MCF 10A (cell line): ENCODE measurements at regions not wholly inside any gene's neighbourhood (a gene's known extent, or its start where the extent isn't known, plus 50 kb on each side); places are given as distances from the start of the nearest gene placed in this dataset.

Source experiments
- BruUV-seq: library from RNA; stranded (reverse); fragments of 400-500 nt; replicated peaks from 2 replicates; lab custom pipeline; 2021; lab: Mats Ljungman, UMichigan
- CTCF ChIA-PET: fragments of 300-600 bp; sonication (Branson Sonifier 250); formaldehyde crosslinking; extraction: SDS; loops from one replicate; lab custom pipeline; 2021; ENCODE audit warnings: antibody characterized with exemption, inconsistent platforms; lab: Yijun Ruan, JAX
- POLR2A ChIA-PET: fragments of 300-600, 350-650 bp; sonication (Branson Sonifier 250); formaldehyde crosslinking; extraction: SDS; loops from one replicate; lab custom pipeline; 2020; ENCODE audit warnings: antibody characterized with exemption, inconsistent platforms; lab: Yijun Ruan, JAX
- DNase-seq: peaks from one replicate; pipeline ENCODE4 v3.0.0-alpha.2; 2018; ENCODE audit not compliant: unreplicated experiment
- H3K27ac Mint-ChIP-seq: one replicate; pipeline ENCODE4 v1.8.0; 2022; ENCODE audit warnings: mild to moderate bottlenecking, low read depth, mixed read lengths; ENCODE audit not compliant: unreplicated experiment
- H3K27me3 Mint-ChIP-seq: one replicate; pipeline ENCODE4 v1.8.0; 2022; ENCODE audit warnings: mixed read lengths; ENCODE audit not compliant: insufficient read depth, unreplicated experiment
- H3K36me3 Mint-ChIP-seq: one replicate; pipeline ENCODE4 v1.8.0; 2022; ENCODE audit warnings: mild to moderate bottlenecking, moderate library complexity, mixed read lengths; ENCODE audit not compliant: insufficient read depth, unreplicated experiment
- H3K4me1 Mint-ChIP-seq: one replicate; pipeline ENCODE4 v1.8.0; 2022; ENCODE audit warnings: mixed read lengths; ENCODE audit not compliant: insufficient read depth, unreplicated experiment
- H3K4me3 Mint-ChIP-seq: one replicate; pipeline ENCODE4 v1.8.0; 2022; ENCODE audit warnings: mild to moderate bottlenecking, moderate library complexity, mixed read lengths; ENCODE audit not compliant: unreplicated experiment
- H3K9me3 Mint-ChIP-seq: one replicate; pipeline ENCODE4 v1.8.0; 2022; ENCODE audit warnings: mixed read lengths; ENCODE audit not compliant: unreplicated experiment
- intact Hi-C: fragments of 100-400 bp; cut with micrococcal nuclease; formaldehyde crosslinking; loops from 2 replicates; pipeline ENCODE4 v1.14.1; 2022
- TF ChIP-seq, protein P1 (sequence below): fragments of 200-600 bp; IDR thresholded peaks from one replicate; pipeline ENCODE4 v1.8.0; 2022; ENCODE audit warnings: antibody characterized with exemption, mild to moderate bottlenecking; ENCODE audit not compliant: unreplicated experiment

- H3K27ac Mint-ChIP-seq = no peak overlapping the region
- DNase-seq = no peak
- intact Hi-C loops = no loop called here
- no peaks in the 10 kb centered on the region for H3K4me1 Mint-ChIP-seq
- POLR2A ChIA-PET = no interaction called here
- TF ChIP-seq, protein P1, sequence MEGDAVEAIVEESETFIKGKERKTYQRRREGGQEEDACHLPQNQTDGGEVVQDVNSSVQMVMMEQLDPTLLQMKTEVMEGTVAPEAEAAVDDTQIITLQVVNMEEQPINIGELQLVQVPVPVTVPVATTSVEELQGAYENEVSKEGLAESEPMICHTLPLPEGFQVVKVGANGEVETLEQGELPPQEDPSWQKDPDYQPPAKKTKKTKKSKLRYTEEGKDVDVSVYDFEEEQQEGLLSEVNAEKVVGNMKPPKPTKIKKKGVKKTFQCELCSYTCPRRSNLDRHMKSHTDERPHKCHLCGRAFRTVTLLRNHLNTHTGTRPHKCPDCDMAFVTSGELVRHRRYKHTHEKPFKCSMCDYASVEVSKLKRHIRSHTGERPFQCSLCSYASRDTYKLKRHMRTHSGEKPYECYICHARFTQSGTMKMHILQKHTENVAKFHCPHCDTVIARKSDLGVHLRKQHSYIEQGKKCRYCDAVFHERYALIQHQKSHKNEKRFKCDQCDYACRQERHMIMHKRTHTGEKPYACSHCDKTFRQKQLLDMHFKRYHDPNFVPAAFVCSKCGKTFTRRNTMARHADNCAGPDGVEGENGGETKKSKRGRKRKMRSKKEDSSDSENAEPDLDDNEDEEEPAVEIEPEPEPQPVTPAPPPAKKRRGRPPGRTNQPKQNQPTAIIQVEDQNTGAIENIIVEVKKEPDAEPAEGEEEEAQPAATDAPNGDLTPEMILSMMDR = no peak
- no peaks in the 10 kb centered on the region for H3K9me3 Mint-ChIP-seq
- CTCF ChIA-PET = interaction anchor here (0.7 kb wide), 1 partner anchor 91 kb away, joined by 3 read pairs; no protein-coding TSS in a partner anchor
- H3K36me3 Mint-ChIP-seq = no peaks in the 10 kb centered on the region
- no peak overlapping the region for H3K4me3 Mint-ChIP-seq
- no TSS peak for BruUV-seq
- H3K27me3 Mint-ChIP-seq = no peaks in the 10 kb centered on the region
These were observed 132.8 kb upstream of the PDZRN3 start for GRCh38 chr3:73757536-73757935.

DNA sequence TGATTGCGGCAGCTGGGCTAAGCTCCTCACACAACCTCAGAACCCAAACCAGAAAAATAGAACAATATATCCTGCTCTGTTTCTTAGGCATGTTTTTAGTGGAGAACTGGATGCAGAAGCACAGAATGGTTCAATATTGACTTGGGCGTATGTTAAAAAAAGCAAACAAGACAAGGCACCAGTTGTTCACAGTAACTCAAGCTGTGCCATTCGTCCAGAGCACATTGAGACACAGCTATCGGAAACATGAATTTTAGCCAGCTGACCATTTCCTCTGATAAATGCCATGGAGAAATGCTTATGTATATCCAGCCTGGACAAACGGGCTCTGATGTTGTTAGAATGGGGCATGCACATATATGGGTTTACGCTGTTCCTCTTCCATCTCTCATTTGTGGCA, 129.2 kb upstream of the PDZRN3 start:
- H3K4me1 Mint-ChIP-seq = no peaks in the 10 kb centered on the region
- no peak overlapping the region for H3K27ac Mint-ChIP-seq
- ChIA-PET CTCF (no interaction called here), POLR2A (no interaction called here)
- no peaks in the 10 kb centered on the region for H3K9me3 Mint-ChIP-seq
- no peak for DNase-seq
- no peaks in the 10 kb centered on the region for H3K36me3 Mint-ChIP-seq
- TF ChIP-seq, protein P1 = no peak
- intact Hi-C loops = no loop called here
- no peak overlapping the region for H3K4me3 Mint-ChIP-seq
- no peaks in the 10 kb centered on the region for H3K27me3 Mint-ChIP-seq
- BruUV-seq = no TSS peak

GRCh38 chr3:73752338-73752737, 127.6 kb upstream of the PDZRN3 start:
- H3K9me3 Mint-ChIP-seq = no peaks in the 10 kb centered on the region
- H3K4me3 Mint-ChIP-seq = no peak overlapping the region
- no peaks in the 10 kb centered on the region for H3K36me3 Mint-ChIP-seq
- TF ChIP-seq, protein P1 = no peak
- ChIA-PET CTCF (interaction anchor here (1.0 kb wide), 1 partner anchor 12 kb away, joined by 3 read pairs; no protein-coding TSS in a partner anchor), POLR2A (no interaction called here)
- no peaks in the 10 kb centered on the region for H3K4me1 Mint-ChIP-seq
- H3K27me3 Mint-ChIP-seq = no peaks in the 10 kb centered on the region
- no TSS peak for BruUV-seq
- DNase-seq = no peak
- intact Hi-C loops = no loop called here
- no peak overlapping the region for H3K27ac Mint-ChIP-seq

- Mint-ChIP-seq H3K27me3 (no peaks in the 10 kb centered on the region), H3K4me3 (no peak overlapping the region), H3K27ac (no peak overlapping the region), H3K4me1 (no peaks in the 10 kb centered on the region), H3K36me3 (no peaks in the 10 kb centered on the region), H3K9me3 (no peaks in the 10 kb centered on the region)
- POLR2A ChIA-PET = no interaction called here
- DNase-seq = peak; percentile 19
- BruUV-seq = no TSS peak
- CTCF ChIA-PET = interaction anchor here (2.1 kb wide), 1 partner anchor 238 kb away, joined by 7 read pairs; no protein-coding TSS in a partner anchor
- TF ChIP-seq, protein P1 = no peak
- intact Hi-C loops = no loop called here
These were observed 121.9 kb upstream of the PDZRN3 start for GRCh38 chr3:73746623-73747022.
